HG02840 (cell line): ENCODE measurements at regions not wholly inside any gene's neighbourhood (a gene's known extent, or its start where the extent isn't known, plus 50 kb on each side); places are given as distances from the start of the nearest gene placed in this dataset.

Experiments
- ATAC-seq: cut with Tn5 transposase; IDR thresholded peaks from one replicate; pipeline ENCODE4 v1.9.1; 2021; ENCODE audit warnings: mild to moderate bottlenecking, moderate library complexity, moderate number of reproducible peaks; ENCODE audit not compliant: unreplicated experiment, low FRiP score

- no peak for ATAC-seq
Observed at GRCh38 chr16:85495259-85495658, 117.9 kb upstream of the GSE1 start.

GRCh38 chr16:85495823-85496538, 117.1 kb upstream of the GSE1 start:
- ATAC-seq, result no peak

GRCh38 chr16:85497622-85498314, 115.4 kb upstream of the GSE1 start:
- no peak for ATAC-seq

GRCh38 chr16:85498607-85499006, 114.5 kb upstream of the GSE1 start:
- ATAC-seq, result no peak

GRCh38 chr16:85500220-85500619, 112.9 kb upstream of the GSE1 start:
- ATAC-seq, result no peak

GRCh38 chr16:85501900-85502299, 111.2 kb upstream of the GSE1 start:
- no peak for ATAC-seq

- ATAC-seq, result no peak
Observed at GRCh38 chr16:85502357-85502756, 110.8 kb upstream of the GSE1 start.

- ATAC-seq, result no peak
Observed at GRCh38 chr16:85503679-85504231, 109.4 kb upstream of the GSE1 start.

GRCh38 chr16:85504242-85504641, 108.9 kb upstream of the GSE1 start:
- no peak for ATAC-seq

GRCh38 chr16:85505794-85506634, 107.1 kb upstream of the GSE1 start:
- no peak for ATAC-seq

GRCh38 chr16:85506635-85506911, 106.5 kb upstream of the GSE1 start:
- no peak for ATAC-seq

- no peak for ATAC-seq
Observed at GRCh38 chr16:85507342-85507741, 105.8 kb upstream of the GSE1 start.

- no peak for ATAC-seq
Observed at GRCh38 chr16:85508388-85508787, 104.7 kb upstream of the GSE1 start.

- no peak for ATAC-seq
Observed at GRCh38 chr16:85508993-85509392, 104.1 kb upstream of the GSE1 start.

GRCh38 chr16:85510041-85510659, 103.0 kb upstream of the GSE1 start:
- no peak for ATAC-seq

- ATAC-seq, result no peak
Observed at GRCh38 chr16:85511938-85512807, 100.9 kb upstream of the GSE1 start.

GRCh38 chr16:85512808-85513115, 100.4 kb upstream of the GSE1 start:
- ATAC-seq, result no peak

- ATAC-seq, result no peak
Observed at GRCh38 chr16:85513180-85513579, 99.9 kb upstream of the GSE1 start.

- no peak for ATAC-seq
Observed at GRCh38 chr16:85513649-85514048, 99.5 kb upstream of the GSE1 start.

- ATAC-seq, result no peak
Observed at GRCh38 chr16:85514295-85514597, 98.9 kb upstream of the GSE1 start.
